Skeletal muscle satellite cell (primary cell): ENCODE measurements at regions not wholly inside any gene's neighbourhood (a gene's known extent, or its start where the extent isn't known, plus 50 kb on each side); places are given as distances from the start of the nearest gene placed in this dataset.

Experiments used
- H3K27me3 ChIP-seq: 2 replicates; pipeline ENCODE4 v1.7.0; 2013; ENCODE audit warnings: low read length; ENCODE audit not compliant: control insufficient read depth, insufficient read depth
- H3K36me3 ChIP-seq: 2 replicates; pipeline ENCODE4 v1.7.0; 2013; ENCODE audit warnings: mild to moderate bottlenecking, control low read depth, low read length; ENCODE audit not compliant: insufficient read depth
- H3K4me1 ChIP-seq: 2 replicates; pipeline ENCODE4 v1.7.0; 2013; ENCODE audit warnings: low read length; ENCODE audit not compliant: control insufficient read depth, insufficient read depth
- H3K4me2 ChIP-seq: 2 replicates; pipeline ENCODE4 v1.7.0; 2013; ENCODE audit warnings: mild to moderate bottlenecking, low read length
- H3K4me3 ChIP-seq: 2 replicates; pipeline ENCODE4 v1.7.0; 2013; ENCODE audit warnings: low read length
- H3K9ac ChIP-seq: 2 replicates; pipeline ENCODE4 v1.7.0; 2013; ENCODE audit warnings: mild to moderate bottlenecking, low read depth, low read length, moderate library complexity
- H3K9me3 ChIP-seq: replicated peaks from 2 replicates; pipeline ENCODE4 v1.7.0; 2013; ENCODE audit warnings: mild to moderate bottlenecking, control low read depth, low read length

GRCh38 chr10:80861882-80862281, 324.2 kb downstream of the SH2D4B start:
- Histone ChIP-seq H3K27me3 (no peaks in the 10 kb centered on the region), H3K4me3 (no peak overlapping the region), H3K4me2 (no peak overlapping the region), H3K9ac (no peak overlapping the region), H3K36me3 (no peaks in the 10 kb centered on the region), H3K4me1 (no peaks in the 10 kb centered on the region), H3K9me3 (peaks cover 6% of the 10 kb centered on the region)

GRCh38 chr10:80870282-80870681, 332.6 kb downstream of the SH2D4B start:
- Histone ChIP-seq H3K9me3 (no peaks in the 10 kb centered on the region), H3K4me1 (no peaks in the 10 kb centered on the region), H3K36me3 (no peaks in the 10 kb centered on the region), H3K9ac (no peak overlapping the region), H3K27me3 (no peaks in the 10 kb centered on the region), H3K4me2 (no peak overlapping the region), H3K4me3 (no peak overlapping the region)

GRCh38 chr10:80871083-80871482, 333.4 kb downstream of the SH2D4B start:
- H3K4me3 ChIP-seq = no peak overlapping the region
- H3K4me2 ChIP-seq = no peak overlapping the region
- H3K27me3 ChIP-seq = no peaks in the 10 kb centered on the region
- no peaks in the 10 kb centered on the region for H3K9me3 ChIP-seq
- no peaks in the 10 kb centered on the region for H3K4me1 ChIP-seq
- no peak overlapping the region for H3K9ac ChIP-seq
- no peaks in the 10 kb centered on the region for H3K36me3 ChIP-seq

- peaks cover 2% of the 10 kb centered on the region for H3K9me3 ChIP-seq
- no peak overlapping the region for H3K4me3 ChIP-seq
These were observed 340.6 kb downstream of the SH2D4B start for GRCh38 chr10:80878330-80878729.

GRCh38 chr10:80890146-80890545, 352.4 kb downstream of the SH2D4B start:
- Histone ChIP-seq H3K9me3 (peaks cover 4% of the 10 kb centered on the region), H3K4me1 (no peaks in the 10 kb centered on the region), H3K4me3 (no peak overlapping the region), H3K4me2 (no peak overlapping the region), H3K27me3 (no peaks in the 10 kb centered on the region), H3K9ac (no peak overlapping the region), H3K36me3 (no peaks in the 10 kb centered on the region)

More at GRCh38 chr10:80878330-80878729, 340.6 kb downstream of the SH2D4B start:
- Histone ChIP-seq H3K36me3 (no peaks in the 10 kb centered on the region), H3K4me2 (no peak overlapping the region), H3K9ac (no peak overlapping the region), H3K27me3 (no peaks in the 10 kb centered on the region), H3K4me1 (no peaks in the 10 kb centered on the region)

- Histone ChIP-seq H3K36me3 (no peaks in the 10 kb centered on the region), H3K4me1 (no peaks in the 10 kb centered on the region), H3K4me3 (no peak overlapping the region), H3K27me3 (no peaks in the 10 kb centered on the region), H3K9me3 (peaks cover 4% of the 10 kb centered on the region), H3K9ac (no peak overlapping the region), H3K4me2 (no peak overlapping the region)
These were observed 355.6 kb downstream of the SH2D4B start for GRCh38 chr10:80893256-80893655.

- Histone ChIP-seq H3K27me3 (no peaks in the 10 kb centered on the region), H3K4me1 (no peaks in the 10 kb centered on the region), H3K9ac (no peak overlapping the region), H3K9me3 (peaks cover 4% of the 10 kb centered on the region), H3K4me2 (no peak overlapping the region), H3K4me3 (no peak overlapping the region), H3K36me3 (no peaks in the 10 kb centered on the region)
These were observed 356.6 kb downstream of the SH2D4B start for GRCh38 chr10:80894311-80894791.

- Histone ChIP-seq H3K36me3 (no peaks in the 10 kb centered on the region), H3K4me2 (no peak overlapping the region), H3K9ac (no peak overlapping the region), H3K9me3 (peaks cover 4% of the 10 kb centered on the region), H3K27me3 (no peaks in the 10 kb centered on the region), H3K4me3 (no peak overlapping the region), H3K4me1 (no peaks in the 10 kb centered on the region)
These were observed 357.2 kb downstream of the SH2D4B start for GRCh38 chr10:80894797-80895467.

GRCh38 chr10:80896076-80896475, 358.4 kb downstream of the SH2D4B start:
- H3K9ac ChIP-seq = no peak overlapping the region

GRCh38 chr10:80896959-80897358, 359.3 kb downstream of the SH2D4B start:
- no peak overlapping the region for H3K4me3 ChIP-seq
- H3K9ac ChIP-seq = no peak overlapping the region
- H3K36me3 ChIP-seq = no peaks in the 10 kb centered on the region
- no peaks in the 10 kb centered on the region for H3K9me3 ChIP-seq
- no peaks in the 10 kb centered on the region for H3K4me1 ChIP-seq
- H3K4me2 ChIP-seq = no peak overlapping the region
- H3K27me3 ChIP-seq = no peaks in the 10 kb centered on the region

More at GRCh38 chr10:80896076-80896475, 358.4 kb downstream of the SH2D4B start:
- Histone ChIP-seq H3K4me3 (no peak overlapping the region), H3K4me1 (no peaks in the 10 kb centered on the region), H3K36me3 (no peaks in the 10 kb centered on the region), H3K27me3 (no peaks in the 10 kb centered on the region), H3K9me3 (no peaks in the 10 kb centered on the region), H3K4me2 (no peak overlapping the region)

- H3K36me3 ChIP-seq = no peaks in the 10 kb centered on the region
- no peak overlapping the region for H3K4me3 ChIP-seq
- H3K4me1 ChIP-seq = no peaks in the 10 kb centered on the region
- H3K9ac ChIP-seq = no peak overlapping the region
- H3K4me2 ChIP-seq = no peak overlapping the region
- H3K9me3 ChIP-seq = no peaks in the 10 kb centered on the region
- no peaks in the 10 kb centered on the region for H3K27me3 ChIP-seq
These were observed 363.0 kb downstream of the SH2D4B start for GRCh38 chr10:80900661-80901060.

GRCh38 chr10:80908611-80909010, 370.9 kb downstream of the SH2D4B start:
- H3K9me3 ChIP-seq = no peaks in the 10 kb centered on the region
- no peak overlapping the region for H3K4me3 ChIP-seq
- no peak overlapping the region for H3K9ac ChIP-seq
- no peaks in the 10 kb centered on the region for H3K27me3 ChIP-seq
- H3K4me2 ChIP-seq = no peak overlapping the region
- no peaks in the 10 kb centered on the region for H3K4me1 ChIP-seq
- H3K36me3 ChIP-seq = no peaks in the 10 kb centered on the region
